Transverse colon (tissue), 4 donors: ENCODE measurements at regions not wholly inside any gene's neighbourhood (a gene's known extent, or its start where the extent isn't known, plus 50 kb on each side); places are given as distances from the start of the nearest gene placed in this dataset.
"Not testable (repeated sequence)": the region's sequence is repeated elsewhere in the genome, so short reads cannot be mapped to it uniquely, and the experiment has no call there.

ENCODE experiments used
- DNase-seq: peaks from one replicate; pipeline ENCODE4 v3.0.0-alpha.2; 2019
- H3K27ac ChIP-seq, 4 donors: fragments of 200-600 bp; sonication (generic); 2 replicates each; pipeline ENCODE4 v1.5.1; 2016 to 2018; ENCODE audit warnings: inconsistent platforms in 4 of 4
- H3K27me3 ChIP-seq: fragments of 200-600 bp; sonication (generic); 2 replicates; pipeline ENCODE4 v1.5.1; 2017; ENCODE audit warnings: inconsistent platforms
- H3K36me3 ChIP-seq, 4 donors: fragments of 200-600 bp; sonication (generic); 2 replicates each; pipeline ENCODE4 v1.5.1; 2017 to 2019; ENCODE audit warnings: inconsistent platforms in 4 of 4
- H3K4me1 ChIP-seq, 4 donors: fragments of 200-600 bp; sonication (generic); 2 replicates each; pipeline ENCODE4 v1.5.1; 2017 to 2020; ENCODE audit warnings: inconsistent platforms in 4 of 4
- H3K4me3 ChIP-seq, 4 donors: fragments of 200-600 bp; sonication (generic); 1 replicate in 1 of 4; 2 replicates in 3 of 4; pipeline versions ENCODE4 v1.5.1 to v1.6.1; 2017 to 2019; ENCODE audit warnings: inconsistent platforms in 4 of 4
- H3K9me3 ChIP-seq, 2 donors: fragments of 200-600 bp; sonication (generic); 2 replicates each; pipeline ENCODE4 v1.5.1; 2017 to 2019; ENCODE audit warnings: inconsistent platforms in 2 of 2
- CTCF ChIP-seq, 5 experiments: fragments of 200-600 bp in 3 of 5; fragments of 450-650 bp in 2 of 5; sonication (generic) in 3 of 5; IDR thresholded peaks; 1 replicate in 2 of 5; 2 replicates in 3 of 5; pipeline ENCODE4 v1.5.1; 2016 to 2017; ENCODE audit warnings: antibody characterized with exemption in 5 of 5, inconsistent platforms in 3 of 5, mild to moderate bottlenecking in 2 of 5, moderate library complexity in 1 of 5
- EP300 ChIP-seq: sonication (generic); formaldehyde crosslinking; IDR thresholded peaks from one replicate; pipeline ENCODE4 v1.6.1; 2017; ENCODE audit warnings: antibody characterized with exemption, low read depth
- POLR2A ChIP-seq: fragments of 450-650 bp; IDR thresholded peaks from one replicate; pipeline ENCODE4 v1.6.1; 2016; ENCODE audit warnings: antibody characterized with exemption, mild to moderate bottlenecking, moderate library complexity
- POLR2AphosphoS5 ChIP-seq, 3 donors: sonication (generic); formaldehyde crosslinking; IDR thresholded peaks; one replicate each; pipeline ENCODE4 v1.6.1; 2016; ENCODE audit warnings: antibody characterized with exemption in 3 of 3
- WGBS, 2 donors: methylation state at CpG; one replicate each; pipeline ENCODE4 v1.1.5; 2018; ENCODE audit warnings: low coverage in 1 of 2; 5-methylcytosine and 5-hydroxymethylcytosine counted together
- in situ Hi-C, 4 donors: fragments of 200-750 bp; cut with MboI; loops; one replicate each; pipeline versions ENCODE4 v1.15.0 to v1.15.1; 2017; ENCODE audit warnings: low sequenced_read_pairs in 3 of 4, low pct_ligation_motif_present in 1 of 4, low pct_unique_long_range_greater_than_20kb in 1 of 4
- intact Hi-C: fragments of 100-400 bp; cut with DNase I; formaldehyde crosslinking; loops from one replicate; pipeline ENCODE4 v1.15.1; 2023; ENCODE audit warnings: low total_unique reads

- no peak for TF ChIP-seq POLR2A
- no peak for TF ChIP-seq CTCF (IDR thresholded peaks at IDR 0.05)
- no peak for TF ChIP-seq POLR2AphosphoS5 (IDR thresholded peaks at IDR 0.05)
- no peak for TF ChIP-seq EP300
- no peaks in the 10 kb centered on the region for H3K36me3 ChIP-seq
- DNase-seq, result no peak
- WGBS, 2 donors, result 56 to 58% methylated on average over 1 of the region's 1 CpG
- peaks cover 0 to 3% of the 10 kb centered on the region in 2 donors for H3K9me3 ChIP-seq
- no peaks in the 10 kb centered on the region for H3K27me3 ChIP-seq
- in situ Hi-C loops (no loop called here), intact Hi-C loops (no loop called here)
- no peak overlapping the region for H3K4me3 ChIP-seq
- peak overlapping the region in 1 of 4 donors; percentile 37 for H3K27ac ChIP-seq
- H3K4me1 ChIP-seq, result peaks cover 0 to 6% (median 2%) of the 10 kb centered on the region in 4 donors
Observed at GRCh38 chr15:24076090-24076784, 389.1 kb upstream of the NDN start.

- Histone ChIP-seq H3K4me3 (no peak overlapping the region), H3K27me3 (no peaks in the 10 kb centered on the region), H3K36me3 (no peaks in the 10 kb centered on the region), H3K4me1 (peaks cover 0 to 4% (median 2%) of the 10 kb centered on the region in 4 donors), H3K27ac (no peak overlapping the region), H3K9me3 (peaks cover 0 to 3% of the 10 kb centered on the region in 2 donors)
- 90% methylated on average over 28 of the region's 29 CpGs; no CpG with 5 or more reads in 1 of the 2 donors for WGBS, 2 donors
- intact Hi-C loops (no loop called here), in situ Hi-C loops (no loop called here)
- no peak for TF ChIP-seq POLR2AphosphoS5 (IDR thresholded peaks at IDR 0.05)
- TF ChIP-seq EP300, result no peak
- no peak for TF ChIP-seq CTCF (IDR thresholded peaks at IDR 0.05)
- no peak for TF ChIP-seq POLR2A
- DNase-seq, result no peak
Observed at GRCh38 chr15:24078310-24079029, 391.4 kb upstream of the NDN start.

- H3K27me3 ChIP-seq, H3K9me3 ChIP-seq, H3K27ac ChIP-seq, H3K4me1 ChIP-seq, intact Hi-C loops, H3K36me3 ChIP-seq, H3K4me3 ChIP-seq, in situ Hi-C loops, DNase-seq: not testable (repeated sequence)
- WGBS, 2 donors, result 50 to 54% methylated on average over 1 of the region's 1 CpG
Observed at GRCh38 chr15:24088941-24089340, 401.8 kb upstream of the NDN start.

GRCh38 chr15:24101503-24101902 is 414.4 kb upstream of the NDN start:
- H3K36me3 ChIP-seq, H3K4me3 ChIP-seq, H3K27me3 ChIP-seq, H3K4me1 ChIP-seq, intact Hi-C loops, H3K9me3 ChIP-seq, DNase-seq, in situ Hi-C loops, H3K27ac ChIP-seq: not testable (repeated sequence)
- WGBS, 2 donors, result 24 to 37% methylated on average over 3 to 24 of the region's 30 CpGs

GRCh38 chr15:24107524-24107923 is 420.4 kb upstream of the NDN start:
- H3K27ac ChIP-seq, H3K27me3 ChIP-seq, H3K36me3 ChIP-seq, H3K4me1 ChIP-seq, DNase-seq, H3K9me3 ChIP-seq, in situ Hi-C loops, H3K4me3 ChIP-seq, intact Hi-C loops: not testable (repeated sequence)
- WGBS, 2 donors, result 64 to 74% methylated on average over 3 to 6 of the region's 6 CpGs

GRCh38 chr15:24107948-24108347 is 420.8 kb upstream of the NDN start:
- H3K9me3 ChIP-seq, DNase-seq, H3K4me1 ChIP-seq, intact Hi-C loops, H3K27me3 ChIP-seq, H3K27ac ChIP-seq, in situ Hi-C loops, H3K36me3 ChIP-seq, H3K4me3 ChIP-seq: not testable (repeated sequence)
- 51% methylated on average over 4 of the region's 4 CpGs; no CpG with 5 or more reads in 1 of the 2 donors for WGBS, 2 donors

GRCh38 chr15:24108349-24108748 is 421.2 kb upstream of the NDN start:
- in situ Hi-C loops, H3K9me3 ChIP-seq, DNase-seq, intact Hi-C loops, H3K27me3 ChIP-seq, H3K4me3 ChIP-seq, H3K27ac ChIP-seq, H3K36me3 ChIP-seq, H3K4me1 ChIP-seq: not testable (repeated sequence)
- 58 to 60% methylated on average over 1 to 3 of the region's 3 CpGs for WGBS, 2 donors

GRCh38 chr15:24139622-24140021 is 452.5 kb upstream of the NDN start:
- H3K9me3 ChIP-seq, intact Hi-C loops, DNase-seq, in situ Hi-C loops, H3K36me3 ChIP-seq, H3K4me3 ChIP-seq, H3K27me3 ChIP-seq, H3K27ac ChIP-seq, H3K4me1 ChIP-seq: not testable (repeated sequence)
- WGBS, 2 donors, result 86 to 90% methylated on average over 5 to 8 of the region's 8 CpGs
